K562 (cell line): ENCODE measurements at regions not wholly inside any gene's neighbourhood (a gene's known extent, or its start where the extent isn't known, plus 50 kb on each side); places are given as distances from the start of the nearest gene placed in this dataset.

ENCODE experiments used
- ATAC-seq: fragments of 200-7000 bp; cut with Tn5 transposase; 3 replicates; pipeline ENCODE4 v1.9.1; 2020; ENCODE audit warnings: moderate library complexity
- BruUV-seq: library from RNA; stranded (reverse); fragments of 400-500 nt; replicated peaks from 2 replicates; lab custom pipeline; 2021; lab: Mats Ljungman, UMichigan
- CTCF ChIA-PET: fragments of 300-600 bp; formaldehyde crosslinking; extraction: SDS; loops from one replicate; lab custom pipeline; 2021; ENCODE audit warnings: low intra/inter-chr PET ratio; lab: Yijun Ruan, JAX
- POLR2A ChIA-PET: fragments of 300-600, 350-650 bp; sonication (Branson Sonifier 250); formaldehyde crosslinking; extraction: SDS; loops from one replicate; lab custom pipeline; 2021; ENCODE audit warnings: antibody characterized with exemption, inconsistent platforms; lab: Yijun Ruan, JAX
- DNase-seq, 4 experiments: peaks; one replicate each; pipeline versions ENCODE4 v3.0.0 to v3.0.0-alpha.2; 2011 to 2018; ENCODE audit warnings: low spot score in 3 of 4, mixed read lengths in 3 of 4; ENCODE audit errors: extremely low read depth in 1 of 4
- FAIRE-seq: peaks from 2 replicates; lab custom pipeline; 2011; peaks lifted over from hg19 to GRCh38; lab: Jason Lieb, UNC
- H2AFZ ChIP-seq: 2 replicates; pipeline ENCODE4 v1.6.0; 2011; ENCODE audit warnings: low read depth, low read length, control low read depth, inconsistent platforms
- H3K27ac ChIP-seq: fragments of 200-600 bp; 3 replicates; pipeline ENCODE4 v1.8.0; 2011; ENCODE audit warnings: low read depth, mild to moderate bottlenecking, control low read depth, inconsistent platforms, low read length, moderate library complexity, mixed read lengths; ENCODE audit errors: extremely low read depth
- H3K27me3 ChIP-seq, 2 experiments: fragments of 300-600 bp in 1 of 2; 2 replicates in 1 of 2; 3 replicates in 1 of 2; pipeline versions ENCODE4 v1.6.0 to v1.8.0; 2011; ENCODE audit warnings: inconsistent platforms in 2 of 2, low read length in 2 of 2, mild to moderate bottlenecking in 1 of 2, mixed read lengths in 1 of 2, moderate library complexity in 1 of 2; ENCODE audit not compliant: control insufficient read depth in 2 of 2, insufficient read depth in 2 of 2
- H3K36me3 ChIP-seq: fragments of 300-600 bp; 3 replicates; pipeline ENCODE4 v1.8.0; 2011; ENCODE audit warnings: mild to moderate bottlenecking, low read length, inconsistent platforms; ENCODE audit not compliant: control insufficient read depth, insufficient read depth
- H3K4me1 ChIP-seq, 2 experiments: fragments of 200-600 bp in 1 of 2; replicated peaks in 1 of 2; 2 replicates in 1 of 2; 3 replicates in 1 of 2; pipeline versions ENCODE4 v1.5.1 to v1.8.0; 2011; ENCODE audit warnings: inconsistent platforms in 2 of 2, low read length in 2 of 2, mild to moderate bottlenecking in 1 of 2, mixed read lengths in 1 of 2, moderate library complexity in 1 of 2; ENCODE audit not compliant: control insufficient read depth in 2 of 2, insufficient read depth in 2 of 2
- H3K4me2 ChIP-seq: 2 replicates; pipeline ENCODE4 v1.6.1; 2011; ENCODE audit warnings: low read length, control low read depth, inconsistent platforms, mixed read lengths; ENCODE audit not compliant: insufficient read depth
- H3K4me3 ChIP-seq: fragments of 200-600 bp; sonication (generic), shearing (Covaris generic); 2 replicates; pipeline ENCODE4 v1.5.1; 2016; ENCODE audit warnings: control low read depth, inconsistent platforms
- H3K79me2 ChIP-seq: fragments of 200-600 bp; 3 replicates; pipeline ENCODE4 v1.8.0; 2011; ENCODE audit warnings: low read length, inconsistent platforms; ENCODE audit not compliant: control insufficient read depth, insufficient read depth
- H3K9ac ChIP-seq, 2 experiments: 2 replicates each; pipeline versions ENCODE4 v1.6.0 to v1.6.1; 2011; ENCODE audit warnings: low read depth in 2 of 2, low read length in 2 of 2, control low read depth in 1 of 2, inconsistent platforms in 1 of 2, mild to moderate bottlenecking in 1 of 2, mixed read lengths in 1 of 2; ENCODE audit not compliant: insufficient read depth in 1 of 2
- H3K9me1 ChIP-seq: one replicate; pipeline ENCODE4 v1.6.0; 2011; ENCODE audit warnings: inconsistent platforms, mild to moderate bottlenecking, low read length, moderate library complexity; ENCODE audit not compliant: control insufficient read depth, insufficient read depth
- H3K9me3 ChIP-seq: replicated peaks from 2 replicates; pipeline ENCODE4 v1.5.1; 2011; ENCODE audit warnings: low read depth, low read length, inconsistent platforms; ENCODE audit not compliant: control insufficient read depth, insufficient read depth
- H4K20me1 ChIP-seq: replicated peaks from 2 replicates; pipeline ENCODE4 v1.6.1; 2011; ENCODE audit warnings: low read length, inconsistent platforms, mixed read lengths; ENCODE audit not compliant: control insufficient read depth, insufficient read depth
- ATF3 ChIP-seq, 2 experiments: fragments of 450-650 bp in 1 of 2; sonication (generic) in 1 of 2; formaldehyde crosslinking in 1 of 2; IDR thresholded peaks in 1 of 2; conservative IDR thresholded peaks in 1 of 2; 2 replicates each; pipeline versions ENCODE4 v1.6.1 to v1.8.1; 2016 to 2023; ENCODE audit warnings: mild to moderate bottlenecking in 2 of 2, moderate library complexity in 2 of 2, inconsistent platforms in 1 of 2, missing genetic modification reagents in 1 of 2
- BRF1 ChIP-seq: IDR thresholded peaks from 3 replicates; pipeline ENCODE4 v1.6.1; 2011; ENCODE audit warnings: borderline replicate concordance, mild to moderate bottlenecking; ENCODE audit not compliant: insufficient read length; ENCODE audit errors: extremely low read depth
- CEBPG ChIP-seq, 3 experiments: fragments of 200-800 bp in 1 of 3; sonication (Bioruptor generic) in 1 of 3; sonication (generic) in 1 of 3; formaldehyde crosslinking in 1 of 3; IDR thresholded peaks in 2 of 3; conservative IDR thresholded peaks in 1 of 3; 2 replicates each; pipeline versions ENCODE4 v1.6.1 to v1.8.0; 2016 to 2022; ENCODE audit warnings: missing compliant biosample characterization in 2 of 3, missing genetic modification characterization in 2 of 3, mild to moderate bottlenecking in 1 of 3, missing genetic modification reagents in 1 of 3
- FOSL1 ChIP-seq: fragments of 200-800 bp; sonication (Bioruptor generic); conservative IDR thresholded peaks from 2 replicates; pipeline ENCODE4 v1.6.1; 2016; ENCODE audit warnings: missing genetic modification characterization, missing compliant biosample characterization
- MEIS2 ChIP-seq: fragments of 450-650 bp; IDR thresholded peaks from 2 replicates; pipeline ENCODE4 v1.6.1; 2014; ENCODE audit warnings: mild to moderate bottlenecking; ENCODE audit not compliant: partially characterized antibody
- SRSF7 ChIP-seq: fragments of 200-400 bp; formaldehyde crosslinking; optimal IDR thresholded peaks from 2 replicates; pipeline ENCODE3; 2017; ENCODE audit warnings: mild to moderate bottlenecking, low read depth, low read length
- TRIM25 ChIP-seq: fragments of 450-650 bp; IDR thresholded peaks from 2 replicates; pipeline ENCODE4 v1.7.0; 2016; ENCODE audit warnings: borderline replicate concordance
- ZNF280A ChIP-seq: fragments of 450-650 bp; IDR thresholded peaks from 2 replicates; pipeline ENCODE4 v1.6.1; 2018; ENCODE audit warnings: mild to moderate bottlenecking, low read depth; ENCODE audit not compliant: partially characterized antibody
- WGBS: fragments of 100-300 bp; shearing (Covaris generic); methylation state at CpG from one replicate; pipeline ENCODE4 v1.1.6; 2016; ENCODE audit warnings: low coverage, mixed read lengths; ENCODE audit not compliant: insufficient coverage; ENCODE audit errors: missing lambda C conversion rate; 5-methylcytosine and 5-hydroxymethylcytosine counted together
- in situ Hi-C: fragments of 300-500 bp; cut with MboI; formaldehyde crosslinking; loops from 4 replicates; pipeline ENCODE4 v1.15.0; 2018; ENCODE audit warnings: inconsistent platforms, mixed read lengths
- intact Hi-C: fragments of 100-400 bp; cut with micrococcal nuclease; formaldehyde crosslinking; loops from 2 replicates; pipeline ENCODE4 v1.14.2; 2022

- TF ChIP-seq ZNF280A: no peak
These were observed 205.5 kb upstream of the IGF1 start (continued) for GRCh38 chr12:102685841-102686240.

GRCh38 chr12:102685172-102685571 is 204.8 kb upstream of the IGF1 start:
- no peaks in the 10 kb centered on the region for H3K9me3 ChIP-seq
- H3K4me2 ChIP-seq: no peak overlapping the region
- TF ChIP-seq SRSF7 (no peak), TRIM25 (no peak), MEIS2 (peak; percentile 47), BRF1 (no peak), ATF3 (IDR thresholded peaks at IDR 0.05) (peak; percentile 70), ATF3 (CRISPR knock-in tag; conservative IDR thresholded peaks at IDR 0.05) (no peak), FOSL1 (tag) (peak; percentile 75), CEBPG (CRISPR knock-in tag; IDR thresholded peaks at IDR 0.05) (no peak), CEBPG (tag; conservative IDR thresholded peaks at IDR 0.05 in 1 of 2, IDR thresholded peaks at IDR 0.05 in 1 of 2) (peak in 1 of 2 experiments; percentile 53; a peak in 2 of 4 replicates)
- no peaks in the 10 kb centered on the region for H3K36me3 ChIP-seq
- no peaks in the 10 kb centered on the region for H3K4me1 ChIP-seq
- POLR2A ChIA-PET: no interaction called here
- H3K9me1 ChIP-seq: no peaks in the 10 kb centered on the region
- no peak overlapping the region for H3K4me3 ChIP-seq
- no peak overlapping the region for H3K9ac ChIP-seq
- DNase-seq: no peak
- H3K27ac ChIP-seq: no peak overlapping the region
- WGBS: 8% methylated on average over 2 of the region's 2 CpGs
- no peak for ATAC-seq
- no peak for FAIRE-seq
- H3K79me2 ChIP-seq: no peaks in the 10 kb centered on the region
- intact Hi-C loops (no loop called here), in situ Hi-C loops (no loop called here)
- no peaks in the 10 kb centered on the region for H4K20me1 ChIP-seq
- no peaks in the 10 kb centered on the region for H3K27me3 ChIP-seq
- no TSS peak for BruUV-seq
- no peak overlapping the region for H2AFZ ChIP-seq
- CTCF ChIA-PET: no interaction called here
